Right lobe of liver (tissue), 6 donors: ENCODE measurements at regions not wholly inside any gene's neighbourhood (a gene's known extent, or its start where the extent isn't known, plus 50 kb on each side); places are given as distances from the start of the nearest gene placed in this dataset.

ENCODE experiments used
- ATAC-seq, 4 donors: fragments of 200-7000 bp; cut with Tn5 transposase; one replicate each; pipeline ENCODE4 v1.9.1; 2020; ENCODE audit warnings: mild to moderate bottlenecking in 4 of 4, moderate library complexity in 4 of 4
- DNase-seq, 3 donors: peaks; one replicate each; pipeline ENCODE4 v3.0.0-alpha.2; 2020
- H3K27ac ChIP-seq, 3 donors: fragments of 200-600 bp; one replicate each; pipeline ENCODE4 v1.8.0; 2022
- H3K27me3 ChIP-seq, 2 donors: fragments of 200-600 bp; one replicate each; pipeline ENCODE4 v1.8.0; 2022
- H3K36me3 ChIP-seq, 4 donors: fragments of 200-600 bp; sonication (generic) in 1 of 4; one replicate each; pipeline versions ENCODE4 v1.5.1 to v1.8.0; 2017 to 2022; ENCODE audit warnings: control low read depth in 1 of 4
- H3K4me1 ChIP-seq, 4 donors: fragments of 200-600 bp; sonication (generic) in 1 of 4; one replicate each; pipeline versions ENCODE4 v1.5.1 to v1.8.0; 2017 to 2022; ENCODE audit warnings: control low read depth in 1 of 4
- H3K4me3 ChIP-seq, 3 donors: fragments of 200-600 bp; one replicate each; pipeline ENCODE4 v1.8.0; 2022
- H3K9me3 ChIP-seq, 4 donors: fragments of 200-600 bp; sonication (generic) in 1 of 4; one replicate each; pipeline versions ENCODE4 v1.5.1 to v1.8.0; 2017 to 2022; ENCODE audit warnings: control low read depth in 1 of 4
- POLR2A ChIP-seq: fragments of 450-650 bp; IDR thresholded peaks from one replicate; pipeline ENCODE4 v1.6.1; 2017; ENCODE audit warnings: antibody characterized with exemption, mild to moderate bottlenecking
- WGBS: methylation state at CpG from one replicate; pipeline ENCODE4 v1.1.6; 2018; ENCODE audit warnings: low coverage, low lambda C conversion rate; ENCODE audit not compliant: insufficient coverage; ENCODE audit errors: missing lambda C conversion rate; 5-methylcytosine and 5-hydroxymethylcytosine counted together
- intact Hi-C, 2 donors: fragments of 100-400 bp; cut with DNase I; formaldehyde crosslinking; loops; one replicate each; pipeline versions ENCODE4 v1.11.2 to v1.14.1; 2022
- TF ChIP-seq, protein P1 (sequence below), 4 donors: fragments of 200-600 bp in 3 of 4; fragments of 450-650 bp in 1 of 4; IDR thresholded peaks; one replicate each; pipeline versions ENCODE4 v1.5.1 to v1.8.0; 2016 to 2022; ENCODE audit warnings: antibody characterized with exemption in 4 of 4, mild to moderate bottlenecking in 2 of 4
- donor health status: DM: no; HTN: yes; CAD: no.
- donor health status: DM: no; HTN: no; CAD: no.
- donor health status: DM: no; HTN: no; CAD: no.
- donor health status: DM: no; HTN: yes; CAD: no.
- donor health status: DM: no; HTN: yes; CAD: no.

DNA sequence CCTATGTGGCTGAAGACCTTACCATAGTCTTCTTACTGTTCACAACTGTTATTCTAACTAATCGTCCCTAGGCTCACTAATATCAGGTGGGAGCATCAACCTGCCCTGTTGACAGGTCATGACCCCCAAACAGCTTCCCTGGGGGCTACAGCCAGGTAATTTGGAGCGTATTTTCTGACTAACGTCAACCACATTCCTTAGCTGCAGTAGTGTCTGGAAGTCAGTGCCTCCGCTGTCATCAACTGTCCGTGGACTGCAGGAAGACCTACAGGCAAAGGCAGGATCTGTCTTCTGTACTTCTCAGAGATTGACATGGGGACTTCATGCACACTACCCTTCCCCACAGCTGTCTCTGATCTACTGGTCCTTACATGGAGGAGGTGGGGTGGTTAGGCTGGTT is 456.9 kb downstream of the BCL11A start:
- peaks cover 0 to 3% (median 0%) of the 10 kb centered on the region in 4 donors for H3K4me1 ChIP-seq
- TF ChIP-seq POLR2A, result no peak
- TF ChIP-seq, protein P1, sequence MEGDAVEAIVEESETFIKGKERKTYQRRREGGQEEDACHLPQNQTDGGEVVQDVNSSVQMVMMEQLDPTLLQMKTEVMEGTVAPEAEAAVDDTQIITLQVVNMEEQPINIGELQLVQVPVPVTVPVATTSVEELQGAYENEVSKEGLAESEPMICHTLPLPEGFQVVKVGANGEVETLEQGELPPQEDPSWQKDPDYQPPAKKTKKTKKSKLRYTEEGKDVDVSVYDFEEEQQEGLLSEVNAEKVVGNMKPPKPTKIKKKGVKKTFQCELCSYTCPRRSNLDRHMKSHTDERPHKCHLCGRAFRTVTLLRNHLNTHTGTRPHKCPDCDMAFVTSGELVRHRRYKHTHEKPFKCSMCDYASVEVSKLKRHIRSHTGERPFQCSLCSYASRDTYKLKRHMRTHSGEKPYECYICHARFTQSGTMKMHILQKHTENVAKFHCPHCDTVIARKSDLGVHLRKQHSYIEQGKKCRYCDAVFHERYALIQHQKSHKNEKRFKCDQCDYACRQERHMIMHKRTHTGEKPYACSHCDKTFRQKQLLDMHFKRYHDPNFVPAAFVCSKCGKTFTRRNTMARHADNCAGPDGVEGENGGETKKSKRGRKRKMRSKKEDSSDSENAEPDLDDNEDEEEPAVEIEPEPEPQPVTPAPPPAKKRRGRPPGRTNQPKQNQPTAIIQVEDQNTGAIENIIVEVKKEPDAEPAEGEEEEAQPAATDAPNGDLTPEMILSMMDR (IDR thresholded peaks at IDR 0.05), result no peak
- WGBS, result 70% methylated on average over 3 of the region's 5 CpGs
- no peak for ATAC-seq
- H3K4me3 ChIP-seq, result no peak overlapping the region
- DNase-seq, result no peak
- no peak overlapping the region for H3K27ac ChIP-seq
- no peaks in the 10 kb centered on the region for H3K27me3 ChIP-seq
- no peaks in the 10 kb centered on the region for H3K36me3 ChIP-seq
- intact Hi-C loops, result no loop called here
- no peaks in the 10 kb centered on the region for H3K9me3 ChIP-seq

DNA sequence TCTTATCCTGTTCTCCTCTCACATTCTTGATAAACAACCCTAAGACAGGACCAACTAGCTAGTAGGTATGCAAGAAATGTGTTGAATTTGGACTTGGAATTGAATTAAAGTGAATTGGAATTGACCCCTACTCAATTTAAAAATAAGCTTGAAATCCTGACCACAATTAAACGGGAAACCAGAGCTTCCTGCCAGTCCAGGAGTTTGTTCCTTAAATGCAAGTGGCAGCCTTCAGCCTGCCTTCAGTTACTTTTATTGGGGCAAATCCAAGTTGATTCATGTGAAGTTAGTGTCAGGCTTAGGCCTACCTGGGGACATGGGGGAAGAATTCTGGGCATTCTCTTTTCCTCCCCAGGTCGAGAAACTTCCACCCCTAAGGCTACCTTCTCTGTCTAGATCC is 457.6 kb downstream of the BCL11A start:
- H3K9me3 ChIP-seq, result no peaks in the 10 kb centered on the region
- H3K27me3 ChIP-seq, result no peaks in the 10 kb centered on the region
- no peak for DNase-seq
- intact Hi-C loops, result no loop called here
- H3K4me1 ChIP-seq, result peaks cover 0 to 3% (median 0%) of the 10 kb centered on the region in 4 donors
- 66% methylated on average over 2 of the region's 2 CpGs for WGBS
- H3K36me3 ChIP-seq, result no peaks in the 10 kb centered on the region
- no peak overlapping the region for H3K27ac ChIP-seq
- TF ChIP-seq, protein P1 (IDR thresholded peaks at IDR 0.05), result no peak
- TF ChIP-seq POLR2A, result no peak
- no peak for ATAC-seq
- H3K4me3 ChIP-seq, result no peak overlapping the region

DNA sequence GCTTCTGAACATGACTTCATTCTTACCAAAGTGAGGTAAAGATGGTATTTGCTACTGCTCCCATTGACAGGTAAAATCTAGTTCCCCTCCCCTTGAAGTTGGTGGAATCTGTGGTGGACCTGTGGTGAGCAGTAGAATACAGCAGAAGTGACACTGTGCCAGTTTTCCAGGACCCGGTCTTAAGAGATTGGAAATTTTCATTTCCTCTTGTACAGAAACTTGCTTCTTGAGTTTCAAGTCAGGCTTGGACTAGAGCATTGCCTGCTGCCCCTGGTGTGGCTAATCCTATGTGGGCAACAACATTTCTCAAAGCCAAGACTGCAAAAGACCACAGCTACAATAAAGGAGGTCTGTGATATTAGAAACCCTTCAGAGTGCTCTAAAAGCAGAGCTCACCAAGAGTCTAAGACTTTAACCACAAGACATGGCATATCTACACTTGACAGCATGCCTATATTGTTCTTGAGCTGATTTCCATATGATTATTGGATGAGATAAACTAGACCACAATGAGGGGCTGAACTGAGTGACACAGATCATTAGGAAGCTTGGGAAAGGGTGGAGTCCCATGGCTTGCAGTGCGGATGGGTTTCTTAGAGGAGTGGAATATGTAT is 458.1 kb downstream of the BCL11A start:
- ATAC-seq (no peak), DNase-seq (no peak)
- 82% methylated on average over 2 of the region's 2 CpGs for WGBS
- no peaks in the 10 kb centered on the region for H3K27me3 ChIP-seq
- no peak overlapping the region for H3K27ac ChIP-seq
- H3K36me3 ChIP-seq, result no peaks in the 10 kb centered on the region
- no peak overlapping the region for H3K4me3 ChIP-seq
- peaks cover 0 to 3% (median 0%) of the 10 kb centered on the region in 4 donors for H3K4me1 ChIP-seq
- no peaks in the 10 kb centered on the region for H3K9me3 ChIP-seq
- intact Hi-C loops, result no loop called here
- no peak for TF ChIP-seq POLR2A
- TF ChIP-seq, protein P1 (IDR thresholded peaks at IDR 0.05), result no peak

DNA sequence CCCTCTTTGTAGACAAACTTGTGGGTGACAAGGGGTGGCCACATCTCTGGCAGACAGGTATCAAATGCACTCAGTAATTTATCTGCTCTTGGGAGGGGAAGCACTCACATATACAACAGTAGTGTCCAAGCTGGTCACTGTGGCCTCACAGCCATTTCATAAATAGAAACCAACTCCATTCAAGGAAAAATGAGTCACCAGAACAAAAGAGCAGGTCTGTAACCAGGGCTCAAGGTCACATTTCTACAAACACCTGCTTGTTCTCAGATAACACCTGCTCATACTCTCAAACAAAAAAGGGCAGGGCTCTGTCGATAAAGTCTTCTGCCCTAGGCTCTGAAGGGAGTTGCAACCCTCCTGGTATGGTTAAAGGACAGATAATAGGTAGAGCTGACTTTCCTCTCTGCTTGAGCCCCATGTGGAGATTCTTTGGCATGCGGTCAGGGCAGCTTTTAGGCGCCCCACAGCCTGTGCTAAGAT is 459.0 kb downstream of the BCL11A start:
- DNase-seq (no peak), ATAC-seq (peak in 3 of 4 donors; percentile 17 to 87 (median 29))
- WGBS, result 46% methylated on average over 3 of the region's 3 CpGs
- H3K27ac ChIP-seq, result no peak overlapping the region
- TF ChIP-seq POLR2A, result no peak
- TF ChIP-seq, protein P1 (IDR thresholded peaks at IDR 0.05), result no peak
- no peaks in the 10 kb centered on the region for H3K9me3 ChIP-seq
- H3K4me3 ChIP-seq, result no peak overlapping the region
- H3K27me3 ChIP-seq, result no peaks in the 10 kb centered on the region
- no peaks in the 10 kb centered on the region for H3K36me3 ChIP-seq
- intact Hi-C loops, result no loop called here
- peaks cover 0 to 3% (median 0%) of the 10 kb centered on the region in 4 donors for H3K4me1 ChIP-seq
